PC-9 (cell line): ENCODE measurements at regions not wholly inside any gene's neighbourhood (a gene's known extent, or its start where the extent isn't known, plus 50 kb on each side); places are given as distances from the start of the nearest gene placed in this dataset.

ENCODE experiments used
- EZH2 ChIP-seq: fragments of 200-600 bp; sonication (generic); IDR thresholded peaks from 2 replicates; pipeline ENCODE4 v1.8.0; 2017; ENCODE audit warnings: antibody characterized with exemption, low read depth
- TF ChIP-seq, protein P1 (sequence below): fragments of 200-600 bp; sonication (generic); conservative IDR thresholded peaks from 2 replicates; pipeline ENCODE4 v1.6.1; 2017; ENCODE audit warnings: mixed run types, antibody characterized with exemption, mild to moderate bottlenecking, moderate library complexity

DNA sequence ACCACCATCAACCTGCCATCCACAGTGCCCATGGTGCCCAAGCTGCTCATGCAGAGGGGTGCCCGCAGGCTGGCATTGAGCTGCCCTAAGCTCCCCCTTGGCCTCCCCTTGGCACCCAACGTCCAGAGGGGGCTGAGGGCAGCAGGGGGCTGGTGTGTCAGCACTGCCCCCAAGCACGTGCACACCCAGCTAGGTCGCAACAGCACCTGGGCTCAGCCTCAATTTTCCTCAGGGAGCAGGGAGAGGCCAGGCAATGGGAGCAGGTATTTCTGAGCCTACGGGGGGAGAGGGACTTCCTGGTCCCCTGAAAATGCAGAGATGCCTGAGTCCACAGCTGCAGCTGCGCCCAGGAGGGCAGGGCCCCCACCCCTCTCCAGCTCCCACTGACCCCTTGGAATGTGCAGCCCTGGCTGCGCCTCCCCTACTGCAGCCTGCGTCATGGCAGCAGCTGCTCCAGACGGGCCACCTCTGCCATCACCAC, 204.2 kb downstream of the ANKRD60 start:
- TF ChIP-seq, protein P1, sequence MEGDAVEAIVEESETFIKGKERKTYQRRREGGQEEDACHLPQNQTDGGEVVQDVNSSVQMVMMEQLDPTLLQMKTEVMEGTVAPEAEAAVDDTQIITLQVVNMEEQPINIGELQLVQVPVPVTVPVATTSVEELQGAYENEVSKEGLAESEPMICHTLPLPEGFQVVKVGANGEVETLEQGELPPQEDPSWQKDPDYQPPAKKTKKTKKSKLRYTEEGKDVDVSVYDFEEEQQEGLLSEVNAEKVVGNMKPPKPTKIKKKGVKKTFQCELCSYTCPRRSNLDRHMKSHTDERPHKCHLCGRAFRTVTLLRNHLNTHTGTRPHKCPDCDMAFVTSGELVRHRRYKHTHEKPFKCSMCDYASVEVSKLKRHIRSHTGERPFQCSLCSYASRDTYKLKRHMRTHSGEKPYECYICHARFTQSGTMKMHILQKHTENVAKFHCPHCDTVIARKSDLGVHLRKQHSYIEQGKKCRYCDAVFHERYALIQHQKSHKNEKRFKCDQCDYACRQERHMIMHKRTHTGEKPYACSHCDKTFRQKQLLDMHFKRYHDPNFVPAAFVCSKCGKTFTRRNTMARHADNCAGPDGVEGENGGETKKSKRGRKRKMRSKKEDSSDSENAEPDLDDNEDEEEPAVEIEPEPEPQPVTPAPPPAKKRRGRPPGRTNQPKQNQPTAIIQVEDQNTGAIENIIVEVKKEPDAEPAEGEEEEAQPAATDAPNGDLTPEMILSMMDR: no peak
- TF ChIP-seq EZH2: no peak
